ENCODE measurements at regions not wholly inside any gene's neighbourhood (a gene's known extent, or its start where the extent isn't known, plus 50 kb on each side); places are given as distances from the start of the nearest gene placed in this dataset.

DNA sequence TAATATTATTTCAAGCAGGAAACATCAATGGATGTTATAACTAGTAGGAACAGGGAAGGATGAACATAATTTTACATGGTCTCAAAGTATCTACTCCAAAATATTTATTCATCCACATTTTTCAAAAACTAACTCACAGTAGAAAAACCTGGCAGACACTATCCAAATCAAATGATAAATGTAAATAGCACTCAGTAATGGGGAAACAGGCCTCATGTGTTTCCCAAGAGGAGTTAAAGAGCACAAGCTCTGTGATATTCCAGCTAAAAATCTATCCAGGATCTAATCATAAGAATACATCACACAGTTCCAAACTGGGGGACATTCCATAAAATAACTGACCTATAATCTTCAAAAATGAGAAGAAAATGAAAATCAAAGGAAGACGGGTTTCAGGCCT lies 443.1 kb downstream of the ZNF608 start:
- no peak for TF ChIP-seq CTCF (IDR thresholded peaks at IDR 0.05; ENCODE audit: low read depth, low read length, missing input control)
- TF ChIP-seq GABPA (IDR thresholded peaks at IDR 0.05 in 1 of 2, conservative IDR thresholded peaks at IDR 0.05 in 1 of 2): no peak
- no peak for TF ChIP-seq YY1 (IDR thresholded peaks at IDR 0.05)
- TF ChIP-seq, protein P1, sequence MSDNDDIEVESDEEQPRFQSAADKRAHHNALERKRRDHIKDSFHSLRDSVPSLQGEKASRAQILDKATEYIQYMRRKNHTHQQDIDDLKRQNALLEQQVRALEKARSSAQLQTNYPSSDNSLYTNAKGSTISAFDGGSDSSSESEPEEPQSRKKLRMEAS (IDR thresholded peaks at IDR 0.05): no peak
- no peak for TF ChIP-seq ATF3 (IDR thresholded peaks at IDR 0.05)
